ENCODE measurements at regions not wholly inside any gene's neighbourhood (a gene's known extent, or its start where the extent isn't known, plus 50 kb on each side); places are given as distances from the start of the nearest gene placed in this dataset.

GRCh38 chr4:61041527-61041926 is 158.6 kb upstream of the ADGRL3 start:
- Histone ChIP-seq H3K27me3 (replicated peaks in 1 of 2; ENCODE audit: control insufficient read depth in 2 of 2, insufficient read depth in 2 of 2, low read length in 1 of 2) (no peaks in the 10 kb centered on the region), H3K4me2 (ENCODE audit: control insufficient read depth, insufficient read depth) (no peak overlapping the region), H3K4me3 (no peak overlapping the region), H3K36me3 (ENCODE audit: control insufficient read depth in 2 of 2, insufficient read depth in 2 of 2, low read length in 1 of 2) (no peaks in the 10 kb centered on the region), H3K79me2 (ENCODE audit: control insufficient read depth, insufficient read depth, low read length) (no peaks in the 10 kb centered on the region), H3K27ac (ENCODE audit: control insufficient read depth, insufficient read depth) (no peak overlapping the region), H3K9ac (ENCODE audit: control insufficient read depth, insufficient read depth, low read length) (no peak overlapping the region), H3K4me1 (ENCODE audit: control insufficient read depth, insufficient read depth, low read length) (no peaks in the 10 kb centered on the region), H2AFZ (ENCODE audit: control insufficient read depth, low read depth, low read length) (no peak overlapping the region), H3K9me3 (replicated peaks; ENCODE audit: control insufficient read depth, insufficient read depth, low read length) (no peaks in the 10 kb centered on the region), H4K20me1 (ENCODE audit: control insufficient read depth, insufficient read depth) (no peaks in the 10 kb centered on the region)
- ChIA-PET SMC1A (ENCODE audit: uncharacterized antibody, unreplicated experiment) (interaction anchor here (1.3 to 1.5 kb wide), 2 partner anchors 52 to 76 kb away, joined by 3 read pairs; no protein-coding TSS in a partner anchor), CTCF (no interaction called here), RAD21 (ENCODE audit: unreplicated experiment) (no interaction called here), POLR2A (no interaction called here)
- in situ Hi-C loops (cut with MboI) (no loop called here), intact Hi-C loops (cut with micrococcal nuclease; ENCODE audit: unreplicated experiment) (no loop called here)
- TF ChIP-seq RCOR1 (conservative IDR thresholded peaks at IDR 0.05; ENCODE audit: low read depth, low read length) (no peak), TAF1 (IDR thresholded peaks at IDR 0.05; ENCODE audit: borderline replicate concordance, low read depth, low read length) (no peak), SMC3 (IDR thresholded peaks at IDR 0.05; ENCODE audit: borderline replicate concordance, low read length) (no peak), IKZF1 (conservative IDR thresholded peaks at IDR 0.05) (peak; percentile 44; the same call in 1 of the 2 replicates), MLLT1 (IDR thresholded peaks at IDR 0.05) (no peak), SPI1 (IDR thresholded peaks at IDR 0.05; ENCODE audit: borderline replicate concordance, insufficient read depth, low read depth, low read length) (peak; percentile 73; the same call in 1 of the 2 replicates), HDAC6 (IDR thresholded peaks at IDR 0.05; ENCODE audit: unreplicated experiment) (no peak), REST (IDR thresholded peaks at IDR 0.05; ENCODE audit: low read depth, low read length) (no peak), MEF2B (IDR thresholded peaks at IDR 0.05; ENCODE audit: partially characterized antibody, poor library complexity, severe bottlenecking) (peak; percentile 45)
- DNase-seq (ENCODE audit: low read depth, low spot score) = no peak
- BruUV-seq (replicated peaks) = no TSS peak
- FAIRE-seq = no peak
- WGBS (ENCODE audit: insufficient coverage, insufficient replicate concordance, low lambda C conversion rate, missing lambda C conversion rate) = 45% methylated on average over 2 of the region's 2 CpGs
- peak; percentile 86 for ATAC-seq

Measured in GM12878 (cell line).